Epithelial cell of proximal tubule (primary cell): ENCODE measurements at regions not wholly inside any gene's neighbourhood (a gene's known extent, or its start where the extent isn't known, plus 50 kb on each side); places are given as distances from the start of the nearest gene placed in this dataset.

Source experiments
- DNase-seq: peaks from one replicate; pipeline ENCODE4 v3.0.0-alpha.2; 2011; ENCODE audit warnings: low read depth
- H3K4me3 ChIP-seq: 2 replicates; pipeline ENCODE4 v1.5.1; 2011; ENCODE audit warnings: low read depth, mild to moderate bottlenecking, low read length
- TF ChIP-seq, protein P1 (sequence below): conservative IDR thresholded peaks from 2 replicates; pipeline ENCODE4 v1.5.1; 2012; ENCODE audit warnings: low read depth, mild to moderate bottlenecking, low read length

- no peak overlapping the region for H3K4me3 ChIP-seq
- TF ChIP-seq, protein P1, sequence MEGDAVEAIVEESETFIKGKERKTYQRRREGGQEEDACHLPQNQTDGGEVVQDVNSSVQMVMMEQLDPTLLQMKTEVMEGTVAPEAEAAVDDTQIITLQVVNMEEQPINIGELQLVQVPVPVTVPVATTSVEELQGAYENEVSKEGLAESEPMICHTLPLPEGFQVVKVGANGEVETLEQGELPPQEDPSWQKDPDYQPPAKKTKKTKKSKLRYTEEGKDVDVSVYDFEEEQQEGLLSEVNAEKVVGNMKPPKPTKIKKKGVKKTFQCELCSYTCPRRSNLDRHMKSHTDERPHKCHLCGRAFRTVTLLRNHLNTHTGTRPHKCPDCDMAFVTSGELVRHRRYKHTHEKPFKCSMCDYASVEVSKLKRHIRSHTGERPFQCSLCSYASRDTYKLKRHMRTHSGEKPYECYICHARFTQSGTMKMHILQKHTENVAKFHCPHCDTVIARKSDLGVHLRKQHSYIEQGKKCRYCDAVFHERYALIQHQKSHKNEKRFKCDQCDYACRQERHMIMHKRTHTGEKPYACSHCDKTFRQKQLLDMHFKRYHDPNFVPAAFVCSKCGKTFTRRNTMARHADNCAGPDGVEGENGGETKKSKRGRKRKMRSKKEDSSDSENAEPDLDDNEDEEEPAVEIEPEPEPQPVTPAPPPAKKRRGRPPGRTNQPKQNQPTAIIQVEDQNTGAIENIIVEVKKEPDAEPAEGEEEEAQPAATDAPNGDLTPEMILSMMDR, result no peak
- DNase-seq, result no peak
Measured at GRCh38 chr1:147849098-147849895, 53.3 kb upstream of the GJA8 start.

DNA sequence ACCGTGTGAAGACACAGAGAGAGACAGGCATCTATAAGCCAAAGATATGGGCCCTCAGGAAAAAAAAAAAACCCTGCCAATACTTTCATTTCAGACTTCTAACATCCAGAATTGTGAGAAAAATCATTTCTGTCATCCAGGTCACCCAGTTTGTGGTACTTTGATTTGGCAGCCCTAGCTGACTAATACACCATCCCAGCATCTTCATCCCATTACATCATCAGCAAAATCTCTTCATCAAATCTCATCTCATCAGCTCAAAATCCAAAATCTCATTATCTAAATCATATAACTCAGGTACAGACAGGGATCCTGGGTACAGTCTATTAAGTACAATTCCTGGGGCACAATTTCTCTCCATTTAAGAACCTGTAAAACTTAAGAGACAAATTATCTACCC lies 51.9 kb upstream of the GJA8 start:
- H3K4me3 ChIP-seq, result no peak overlapping the region
- TF ChIP-seq, protein P1, result no peak
- DNase-seq, result no peak

- no peak overlapping the region for H3K4me3 ChIP-seq
- DNase-seq, result peak; percentile 32
- TF ChIP-seq, protein P1, result no peak
Measured at GRCh38 chr1:147851149-147851548, 51.4 kb upstream of the GJA8 start.

DNA sequence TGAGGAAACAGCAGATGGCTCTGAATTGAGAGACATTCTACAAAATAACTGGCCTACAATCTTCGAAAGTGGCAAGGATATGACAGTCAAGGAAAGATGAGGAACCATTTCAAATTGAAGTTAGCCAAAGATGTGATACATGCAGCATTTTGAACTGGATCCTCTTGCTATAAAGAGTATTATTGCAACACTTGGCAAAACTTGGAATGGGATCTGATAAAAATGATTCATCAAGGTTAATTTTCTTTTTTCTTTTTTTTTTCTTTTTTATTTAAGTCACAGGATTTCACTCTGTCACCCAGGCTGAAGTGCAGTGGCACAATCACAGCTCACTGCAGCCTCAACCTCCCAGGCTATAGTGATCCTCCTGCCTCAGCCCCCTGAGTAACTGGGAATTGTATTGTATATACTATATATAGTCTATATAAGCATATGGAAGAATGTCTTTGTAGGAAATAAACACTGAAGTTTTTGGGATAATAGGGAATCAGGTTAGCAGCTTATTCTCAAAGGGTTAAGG lies 49.8 kb upstream of the GJA8 start:
- H3K4me3 ChIP-seq, result no peak overlapping the region
- TF ChIP-seq, protein P1, result no peak
- no peak for DNase-seq
